ENCODE measurements at regions not wholly inside any gene's neighbourhood (a gene's known extent, or its start where the extent isn't known, plus 50 kb on each side); places are given as distances from the start of the nearest gene placed in this dataset.

DNA sequence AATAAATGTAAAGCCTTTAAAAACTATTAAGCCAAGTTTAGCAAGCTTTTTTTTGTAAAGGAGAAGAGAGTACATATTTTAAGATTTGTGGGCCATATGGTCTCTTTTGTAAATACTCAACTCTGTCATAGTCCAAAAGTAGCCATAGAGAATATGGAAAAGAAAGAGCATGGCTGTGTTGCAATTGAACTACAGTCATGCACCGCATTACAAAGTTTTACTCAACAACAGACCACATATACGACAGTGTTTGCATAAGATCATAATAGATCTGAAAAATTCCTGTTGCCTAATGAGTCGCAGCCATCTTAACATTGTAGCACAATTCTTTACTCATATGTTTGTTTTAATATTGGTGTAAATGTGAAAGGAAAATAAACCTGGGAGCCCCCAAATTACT lies 440.8 kb downstream of the HTR7 start:
- H3K27me3 ChIP-seq = no peaks in the 10 kb centered on the region
- ATAC-seq = no peak
- no peak for DNase-seq
- no peaks in the 10 kb centered on the region for H3K36me3 ChIP-seq
- H3K9me3 ChIP-seq = no peaks in the 10 kb centered on the region
- 34% methylated on average over 3 of the region's 3 CpGs for WGBS (ENCODE audit: insufficient coverage, low coverage, low lambda C conversion rate, missing lambda C conversion rate)
- H3K4me1 ChIP-seq = peaks cover 0 to 13% (median 4%) of the 10 kb centered on the region in 4 donors
- TF ChIP-seq POLR2A (IDR thresholded peaks at IDR 0.05) = no peak
- TF ChIP-seq, protein P1, sequence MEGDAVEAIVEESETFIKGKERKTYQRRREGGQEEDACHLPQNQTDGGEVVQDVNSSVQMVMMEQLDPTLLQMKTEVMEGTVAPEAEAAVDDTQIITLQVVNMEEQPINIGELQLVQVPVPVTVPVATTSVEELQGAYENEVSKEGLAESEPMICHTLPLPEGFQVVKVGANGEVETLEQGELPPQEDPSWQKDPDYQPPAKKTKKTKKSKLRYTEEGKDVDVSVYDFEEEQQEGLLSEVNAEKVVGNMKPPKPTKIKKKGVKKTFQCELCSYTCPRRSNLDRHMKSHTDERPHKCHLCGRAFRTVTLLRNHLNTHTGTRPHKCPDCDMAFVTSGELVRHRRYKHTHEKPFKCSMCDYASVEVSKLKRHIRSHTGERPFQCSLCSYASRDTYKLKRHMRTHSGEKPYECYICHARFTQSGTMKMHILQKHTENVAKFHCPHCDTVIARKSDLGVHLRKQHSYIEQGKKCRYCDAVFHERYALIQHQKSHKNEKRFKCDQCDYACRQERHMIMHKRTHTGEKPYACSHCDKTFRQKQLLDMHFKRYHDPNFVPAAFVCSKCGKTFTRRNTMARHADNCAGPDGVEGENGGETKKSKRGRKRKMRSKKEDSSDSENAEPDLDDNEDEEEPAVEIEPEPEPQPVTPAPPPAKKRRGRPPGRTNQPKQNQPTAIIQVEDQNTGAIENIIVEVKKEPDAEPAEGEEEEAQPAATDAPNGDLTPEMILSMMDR (IDR thresholded peaks at IDR 0.05) = no peak
- no peak overlapping the region for H3K27ac ChIP-seq
- intact Hi-C loops (cut with DNase I) = no loop called here
- H3K4me3 ChIP-seq = no peak overlapping the region

DNA sequence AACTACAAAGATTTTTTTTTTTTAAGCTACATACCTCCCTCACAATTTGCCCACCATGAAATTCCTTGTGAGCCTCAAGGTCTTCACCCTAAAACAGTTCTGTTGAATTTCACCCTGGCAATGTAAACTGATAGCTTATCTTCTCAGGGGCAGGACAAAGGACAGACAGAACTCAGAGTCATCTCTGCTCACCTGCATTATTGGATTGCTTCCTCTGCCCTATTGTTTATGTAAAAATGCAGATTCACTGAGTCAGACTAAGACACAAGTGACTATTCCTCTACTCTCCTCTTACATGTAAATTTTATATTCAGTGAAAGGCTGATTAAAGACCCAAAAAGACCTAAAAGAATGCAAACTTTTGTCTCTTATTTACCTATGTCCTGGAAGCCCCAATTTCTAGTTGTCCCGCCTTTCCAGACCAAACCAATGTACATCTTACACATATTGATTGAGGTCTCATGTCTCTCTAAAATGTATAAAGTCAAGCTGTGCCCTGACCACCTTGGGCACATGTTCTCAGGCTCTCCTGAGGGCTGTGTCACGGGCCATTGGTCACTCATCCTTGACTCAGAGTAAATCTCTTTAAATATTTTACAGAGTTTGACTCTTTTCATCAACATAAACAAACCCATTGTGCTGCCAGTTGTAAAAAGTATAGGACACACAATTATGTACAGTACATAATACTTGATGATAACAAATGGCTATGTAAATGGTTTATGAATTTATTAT lies 440.2 kb downstream of the HTR7 start:
- Histone ChIP-seq H3K4me3 (no peak overlapping the region), H3K36me3 (no peaks in the 10 kb centered on the region), H3K4me1 (peaks cover 0 to 13% (median 4%) of the 10 kb centered on the region in 4 donors), H3K9me3 (no peaks in the 10 kb centered on the region), H3K27me3 (no peaks in the 10 kb centered on the region), H3K27ac (no peak overlapping the region)
- 63% methylated on average over 2 of the region's 2 CpGs for WGBS (ENCODE audit: insufficient coverage, low coverage, low lambda C conversion rate, missing lambda C conversion rate)
- intact Hi-C loops (cut with DNase I) = no loop called here
- no peak for DNase-seq
- no peak for TF ChIP-seq POLR2A (IDR thresholded peaks at IDR 0.05)
- no peak for ATAC-seq

DNA sequence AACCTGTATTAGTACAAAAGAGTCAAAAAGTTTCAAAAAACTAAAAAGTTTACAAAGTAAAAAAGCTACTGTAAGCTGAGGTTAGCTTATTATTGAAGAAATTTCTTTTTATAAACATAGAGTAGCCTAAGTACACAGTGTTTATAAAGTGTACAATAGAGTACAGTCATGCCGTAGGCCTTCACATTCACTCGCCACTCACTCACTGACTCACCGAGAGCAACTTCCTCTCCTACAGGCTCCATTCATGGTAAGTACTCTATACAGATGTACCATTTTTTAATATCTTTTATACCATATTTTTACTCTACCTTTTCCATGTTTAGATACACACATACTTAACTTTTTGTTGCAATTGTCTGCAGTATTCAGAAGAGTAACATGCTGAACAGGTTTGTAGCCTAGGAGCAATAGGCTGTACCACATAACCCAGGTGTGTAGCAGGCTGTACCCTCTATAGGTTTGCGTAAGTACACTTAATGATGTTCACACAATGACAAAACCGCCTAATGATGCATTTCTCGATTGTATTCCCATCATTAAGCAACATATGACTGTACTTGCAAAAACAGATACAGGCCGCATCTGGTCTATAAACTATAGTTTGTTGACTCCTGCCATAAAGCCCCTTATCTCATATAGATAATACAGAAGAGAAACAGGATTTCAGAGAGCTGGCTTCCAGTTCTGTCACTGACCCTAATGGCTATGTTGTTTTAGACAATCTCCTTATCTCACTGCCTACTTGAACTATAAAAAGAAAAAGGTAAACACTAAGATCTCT lies 438.8 kb downstream of the HTR7 start:
- DNase-seq (no peak), ATAC-seq (peak in 1 of 4 donors; percentile 56)
- Histone ChIP-seq H3K27ac (no peak overlapping the region), H3K4me3 (no peak overlapping the region), H3K27me3 (no peaks in the 10 kb centered on the region), H3K4me1 (peaks cover 0 to 13% (median 4%) of the 10 kb centered on the region in 4 donors), H3K9me3 (no peaks in the 10 kb centered on the region), H3K36me3 (no peaks in the 10 kb centered on the region)
- TF ChIP-seq, protein P1 (IDR thresholded peaks at IDR 0.05) = no peak
- no peak for TF ChIP-seq POLR2A (IDR thresholded peaks at IDR 0.05)
- intact Hi-C loops (cut with DNase I) = no loop called here
- WGBS (ENCODE audit: insufficient coverage, low coverage, low lambda C conversion rate, missing lambda C conversion rate) = 56% methylated on average over 7 of the region's 7 CpGs

DNA sequence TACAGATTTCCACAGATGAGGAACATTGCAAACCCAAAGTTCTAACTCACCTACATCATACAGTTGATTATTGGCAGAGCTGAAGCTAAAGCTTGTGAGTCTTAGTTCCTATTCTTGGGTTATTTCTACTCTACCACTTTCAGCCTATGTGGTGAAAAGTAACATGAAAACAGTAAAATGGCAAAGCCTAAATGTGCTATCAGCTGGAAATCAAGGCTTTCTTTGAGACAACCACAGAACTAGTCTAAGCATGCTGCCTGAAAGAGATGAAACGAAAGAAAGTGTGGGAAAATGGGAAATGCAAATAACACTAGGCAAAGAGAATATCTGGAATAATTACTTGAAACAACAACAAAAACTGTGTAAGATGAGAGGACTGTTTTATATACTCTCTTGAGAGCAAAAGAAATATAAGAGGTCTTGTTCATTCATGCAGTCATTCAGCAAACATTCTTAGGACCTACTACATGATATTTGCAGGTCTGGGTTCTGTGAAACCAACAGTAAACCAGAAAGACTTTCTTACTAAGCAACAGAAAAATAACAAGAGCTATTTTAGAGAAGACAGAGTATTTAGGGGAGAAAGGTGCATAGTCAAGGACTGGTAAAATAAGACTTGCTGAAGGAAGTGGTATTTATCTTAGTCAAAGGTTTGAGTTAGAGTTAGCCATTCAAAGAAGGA lies 437.1 kb downstream of the HTR7 start:
- no peaks in the 10 kb centered on the region for H3K36me3 ChIP-seq
- H3K4me1 ChIP-seq = peaks cover 0 to 13% (median 4%) of the 10 kb centered on the region in 4 donors
- 57% methylated on average over 1 of the region's 1 CpG for WGBS (ENCODE audit: insufficient coverage, low coverage, low lambda C conversion rate, missing lambda C conversion rate)
- ATAC-seq = no peak
- TF ChIP-seq, protein P1 (IDR thresholded peaks at IDR 0.05) = no peak
- TF ChIP-seq POLR2A (IDR thresholded peaks at IDR 0.05) = no peak
- no peaks in the 10 kb centered on the region for H3K9me3 ChIP-seq
- no peak overlapping the region for H3K27ac ChIP-seq
- intact Hi-C loops (cut with DNase I) = no loop called here
- no peak overlapping the region for H3K4me3 ChIP-seq
- no peaks in the 10 kb centered on the region for H3K27me3 ChIP-seq
- no peak for DNase-seq
